ENCODE measurements at regions not wholly inside any gene's neighbourhood (a gene's known extent, or its start where the extent isn't known, plus 50 kb on each side); places are given as distances from the start of the nearest gene placed in this dataset.

DNA sequence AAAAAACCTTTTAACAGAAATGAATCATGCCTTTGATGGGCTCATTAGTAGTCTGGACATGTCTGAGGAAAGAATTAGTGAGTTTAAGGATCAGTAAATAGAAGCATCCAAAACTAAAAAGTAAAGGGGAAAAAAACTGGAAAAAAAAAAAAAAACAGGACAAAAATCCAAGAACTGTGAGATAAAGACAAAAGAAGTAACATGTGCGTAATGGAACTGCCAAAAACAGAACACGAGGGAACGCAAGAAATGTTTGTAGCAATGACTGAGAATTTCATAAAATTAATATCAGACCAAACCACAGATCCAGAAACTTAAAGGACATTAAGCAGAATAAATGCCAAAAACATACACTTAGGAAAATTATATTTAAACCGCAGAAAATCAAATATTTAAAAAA, 77.4 kb downstream of the MS4A13 start:
- TF ChIP-seq, protein P1, sequence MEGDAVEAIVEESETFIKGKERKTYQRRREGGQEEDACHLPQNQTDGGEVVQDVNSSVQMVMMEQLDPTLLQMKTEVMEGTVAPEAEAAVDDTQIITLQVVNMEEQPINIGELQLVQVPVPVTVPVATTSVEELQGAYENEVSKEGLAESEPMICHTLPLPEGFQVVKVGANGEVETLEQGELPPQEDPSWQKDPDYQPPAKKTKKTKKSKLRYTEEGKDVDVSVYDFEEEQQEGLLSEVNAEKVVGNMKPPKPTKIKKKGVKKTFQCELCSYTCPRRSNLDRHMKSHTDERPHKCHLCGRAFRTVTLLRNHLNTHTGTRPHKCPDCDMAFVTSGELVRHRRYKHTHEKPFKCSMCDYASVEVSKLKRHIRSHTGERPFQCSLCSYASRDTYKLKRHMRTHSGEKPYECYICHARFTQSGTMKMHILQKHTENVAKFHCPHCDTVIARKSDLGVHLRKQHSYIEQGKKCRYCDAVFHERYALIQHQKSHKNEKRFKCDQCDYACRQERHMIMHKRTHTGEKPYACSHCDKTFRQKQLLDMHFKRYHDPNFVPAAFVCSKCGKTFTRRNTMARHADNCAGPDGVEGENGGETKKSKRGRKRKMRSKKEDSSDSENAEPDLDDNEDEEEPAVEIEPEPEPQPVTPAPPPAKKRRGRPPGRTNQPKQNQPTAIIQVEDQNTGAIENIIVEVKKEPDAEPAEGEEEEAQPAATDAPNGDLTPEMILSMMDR (IDR thresholded peaks at IDR 0.05; ENCODE audit: low read length): no peak
- TF ChIP-seq EZH2 (IDR thresholded peaks at IDR 0.05; ENCODE audit: borderline replicate concordance, low read length): no peak
